HEK293T (cell line): ENCODE measurements at regions not wholly inside any gene's neighbourhood (a gene's known extent, or its start where the extent isn't known, plus 50 kb on each side); places are given as distances from the start of the nearest gene placed in this dataset.
"Not testable (repeated sequence)": the region's sequence is repeated elsewhere in the genome, so short reads cannot be mapped to it uniquely, and the experiment has no call there.

Experiments used
- CTCF ChIA-PET: fragments of 350-600 bp; formaldehyde crosslinking; extraction: SDS; loops from one replicate; lab custom pipeline; 2021; ENCODE audit warnings: antibody characterized with exemption, inconsistent platforms; lab: Yijun Ruan, JAX
- POLR2A ChIA-PET: fragments of 350-600 bp; formaldehyde crosslinking; extraction: SDS; loops from one replicate; lab custom pipeline; 2020; ENCODE audit warnings: antibody characterized with exemption, inconsistent platforms; lab: Yijun Ruan, JAX
- DNase-seq: peaks from one replicate; pipeline ENCODE4 v3.0.0; 2012; ENCODE audit warnings: mixed read lengths; ENCODE audit errors: extremely low spot score
- BHLHE40 ChIP-seq: fragments of 450-650 bp; IDR thresholded peaks from 2 replicates; pipeline ENCODE4 v1.6.1; 2016; ENCODE audit warnings: mild to moderate bottlenecking, moderate library complexity, borderline replicate concordance
- CTBP1 ChIP-seq: fragments of 450-650 bp; IDR thresholded peaks from 2 replicates; pipeline ENCODE4 v1.6.1; 2016; ENCODE audit warnings: borderline replicate concordance
- ELF4 ChIP-seq: fragments of 450-650 bp; IDR thresholded peaks from 2 replicates; pipeline ENCODE4 v1.6.1; 2017; ENCODE audit warnings: antibody characterized with exemption
- FOXA1 ChIP-seq: fragments of 450-650 bp; IDR thresholded peaks from 2 replicates; pipeline ENCODE4 v1.6.1; 2016; ENCODE audit warnings: mild to moderate bottlenecking
- FOXM1 ChIP-seq: fragments of 450-650 bp; IDR thresholded peaks from 2 replicates; pipeline ENCODE4 v1.6.1; 2017; ENCODE audit warnings: mild to moderate bottlenecking, borderline replicate concordance
- L3MBTL2 ChIP-seq: fragments of 450-650 bp; conservative IDR thresholded peaks from 2 replicates; pipeline ENCODE4 v1.6.1; 2016; ENCODE audit warnings: mild to moderate bottlenecking
- LEF1 ChIP-seq: fragments of 450-650 bp; IDR thresholded peaks from 2 replicates; pipeline ENCODE4 v1.6.1; 2017; ENCODE audit warnings: mild to moderate bottlenecking, borderline replicate concordance
- PKNOX1 ChIP-seq: fragments of 450-650 bp; IDR thresholded peaks from 2 replicates; pipeline ENCODE4 v1.6.1; 2016
- SP1 ChIP-seq: fragments of 450-650 bp; IDR thresholded peaks from 2 replicates; pipeline ENCODE4 v1.6.1; 2017
- TARDBP ChIP-seq: fragments of 450-650 bp; IDR thresholded peaks from 2 replicates; pipeline ENCODE4 v1.6.1; 2016
- ZNF384 ChIP-seq: fragments of 450-650 bp; IDR thresholded peaks from 2 replicates; pipeline ENCODE4 v1.6.1; 2016

- CTCF ChIA-PET, POLR2A ChIA-PET, DNase-seq: not testable (repeated sequence)
Observed at GRCh38 chr14:105615986-105616801, 89.8 kb downstream of the TMEM121 start.

- no peak for TF ChIP-seq FOXM1
- TF ChIP-seq LEF1, result no peak
- no peak for TF ChIP-seq CTBP1
- no peak for TF ChIP-seq L3MBTL2
- no peak for TF ChIP-seq TARDBP
- no peak for TF ChIP-seq BHLHE40
- no peak for TF ChIP-seq SP1
- TF ChIP-seq ZNF384, result no peak
- CTCF ChIA-PET, result no interaction called here
- DNase-seq, result no peak
- POLR2A ChIA-PET, result no interaction called here
Observed at GRCh38 chr14:105616802-105617192, 90.4 kb downstream of the TMEM121 start.

- ChIA-PET POLR2A (no interaction called here), CTCF (no interaction called here)
- TF ChIP-seq FOXA1 (no peak), PKNOX1 (peak; percentile 36), ELF4 (no peak)
- no peak for DNase-seq
Observed at GRCh38 chr14:105617201-105617777, 90.9 kb downstream of the TMEM121 start.

- CTCF ChIA-PET, POLR2A ChIA-PET: not testable (repeated sequence)
Observed at GRCh38 chr14:105617805-105618204, 91.4 kb downstream of the TMEM121 start.

GRCh38 chr14:105619324-105619723, 92.9 kb downstream of the TMEM121 start:
- POLR2A ChIA-PET, DNase-seq, CTCF ChIA-PET: not testable (repeated sequence)

More at GRCh38 chr14:105617805-105618204, 91.4 kb downstream of the TMEM121 start:
- not testable (repeated sequence) for DNase-seq

GRCh38 chr14:105620178-105620864, 93.9 kb downstream of the TMEM121 start:
- CTCF ChIA-PET, result not testable (repeated sequence)

GRCh38 chr14:105620865-105621471, 94.6 kb downstream of the TMEM121 start:
- POLR2A ChIA-PET, CTCF ChIA-PET, DNase-seq: not testable (repeated sequence)

More at GRCh38 chr14:105620178-105620864, 93.9 kb downstream of the TMEM121 start:
- POLR2A ChIA-PET, DNase-seq: not testable (repeated sequence)

- DNase-seq, POLR2A ChIA-PET: not testable (repeated sequence)
Observed at GRCh38 chr14:105621479-105622328, 95.3 kb downstream of the TMEM121 start.

GRCh38 chr14:105622329-105622955, 96.1 kb downstream of the TMEM121 start:
- POLR2A ChIA-PET, result no interaction called here
- no peak for TF ChIP-seq PKNOX1
- TF ChIP-seq FOXM1, result no peak
- DNase-seq, result no peak
- CTCF ChIA-PET, result no interaction called here

More at GRCh38 chr14:105621479-105622328, 95.3 kb downstream of the TMEM121 start:
- CTCF ChIA-PET, result not testable (repeated sequence)

- CTCF ChIA-PET, POLR2A ChIA-PET, DNase-seq: not testable (repeated sequence)
Observed at GRCh38 chr14:105623178-105623577, 96.8 kb downstream of the TMEM121 start.

GRCh38 chr14:105624346-105624745, 98.0 kb downstream of the TMEM121 start:
- DNase-seq, CTCF ChIA-PET, POLR2A ChIA-PET: not testable (repeated sequence)

GRCh38 chr14:105624749-105625434, 98.5 kb downstream of the TMEM121 start:
- POLR2A ChIA-PET, DNase-seq, CTCF ChIA-PET: not testable (repeated sequence)

- CTCF ChIA-PET, POLR2A ChIA-PET, DNase-seq: not testable (repeated sequence)
Observed at GRCh38 chr14:105625448-105625847, 99.1 kb downstream of the TMEM121 start.
